GM23338 (cell line): ENCODE measurements at regions not wholly inside any gene's neighbourhood (a gene's known extent, or its start where the extent isn't known, plus 50 kb on each side); places are given as distances from the start of the nearest gene placed in this dataset.

ENCODE experiments used
- ATAC-seq: fragments of 200-7000 bp; cut with Tn5 transposase; 3 replicates; pipeline ENCODE4 v1.9.1; 2020
- DNase-seq: peaks from one replicate; pipeline ENCODE4 v3.0.0-alpha.2; 2015; ENCODE audit warnings: low spot score
- H2AFZ ChIP-seq: fragments of 200-600 bp; sonication (generic); 2 replicates; pipeline ENCODE4 v1.8.0; 2016; ENCODE audit warnings: antibody characterized with exemption, mild to moderate bottlenecking, moderate library complexity
- H3F3A ChIP-seq: fragments of 200-600 bp; sonication (generic); replicated peaks from 2 replicates; pipeline ENCODE4 v1.8.0; 2017; ENCODE audit warnings: antibody characterized with exemption, mixed run types, low read depth
- H3K27ac ChIP-seq: fragments of 200-600 bp; sonication (generic); 2 replicates; pipeline ENCODE4 v1.6.1; 2016; ENCODE audit warnings: low read depth
- H3K27me3 ChIP-seq: fragments of 200-600 bp; sonication (generic); 2 replicates; pipeline ENCODE4 v1.8.0; 2016; ENCODE audit warnings: mild to moderate bottlenecking, mixed run types, moderate library complexity; ENCODE audit not compliant: insufficient read depth
- H3K36me3 ChIP-seq: fragments of 200-600 bp; sonication (generic); 2 replicates; pipeline ENCODE4 v1.8.0; 2016; ENCODE audit warnings: mild to moderate bottlenecking; ENCODE audit not compliant: insufficient read depth
- H3K4me1 ChIP-seq: fragments of 200-600 bp; sonication (generic); 2 replicates; pipeline ENCODE4 v1.8.0; 2016; ENCODE audit warnings: mild to moderate bottlenecking, moderate library complexity; ENCODE audit not compliant: insufficient read depth
- H3K4me2 ChIP-seq: fragments of 200-600 bp; sonication (generic); 2 replicates; pipeline ENCODE4 v1.7.1; 2017; ENCODE audit warnings: mixed run types
- H3K4me3 ChIP-seq: fragments of 200-600 bp; sonication (generic); 2 replicates; pipeline ENCODE4 v1.6.1; 2016; ENCODE audit warnings: mixed run types
- H3K79me2 ChIP-seq: fragments of 200-600 bp; sonication (generic); replicated peaks from 2 replicates; pipeline ENCODE4 v1.8.0; 2017; ENCODE audit warnings: mild to moderate bottlenecking; ENCODE audit not compliant: insufficient read depth
- H3K9me2 ChIP-seq: fragments of 200-600 bp; sonication (generic); 2 replicates; pipeline ENCODE4 v1.8.0; 2017; ENCODE audit not compliant: insufficient read depth
- H4K20me1 ChIP-seq: fragments of 200-600 bp; sonication (generic); replicated peaks from 2 replicates; pipeline ENCODE4 v1.8.0; 2017; ENCODE audit warnings: mild to moderate bottlenecking; ENCODE audit not compliant: insufficient read depth
- H3K27ac Mint-ChIP-seq: 2 replicates; pipeline ENCODE4 v1.8.0; 2020; ENCODE audit warnings: inconsistent platforms, mild to moderate bottlenecking, moderate library complexity, mixed read lengths
- H3K27me3 Mint-ChIP-seq: 3 replicates; pipeline ENCODE4 v1.8.0; 2022; ENCODE audit warnings: low read depth, mild to moderate bottlenecking, moderate library complexity, mixed read lengths, inconsistent platforms; ENCODE audit not compliant: insufficient read depth, poor library complexity
- H3K36me3 Mint-ChIP-seq: 3 replicates; pipeline ENCODE4 v1.8.0; 2021; ENCODE audit warnings: low read depth, mild to moderate bottlenecking, inconsistent platforms, moderate library complexity, mixed read lengths
- H3K4me1 Mint-ChIP-seq: 3 replicates; pipeline ENCODE4 v1.8.0; 2020; ENCODE audit warnings: mild to moderate bottlenecking, inconsistent platforms, mixed read lengths
- H3K4me3 Mint-ChIP-seq: 3 replicates; pipeline ENCODE4 v1.8.0; 2021; ENCODE audit warnings: moderate library complexity, mild to moderate bottlenecking, inconsistent platforms, mixed read lengths
- H3K9me3 Mint-ChIP-seq: 3 replicates; pipeline ENCODE4 v1.8.0; 2020; ENCODE audit warnings: moderate library complexity, mild to moderate bottlenecking, inconsistent platforms, mixed read lengths
- REST ChIP-seq: IDR thresholded peaks from one replicate; pipeline ENCODE4 v1.6.1; 2018; ENCODE audit warnings: antibody characterized with exemption; ENCODE audit not compliant: unreplicated experiment
- STAT1 ChIP-seq: IDR thresholded peaks from one replicate; pipeline ENCODE4 v1.6.1; 2016; ENCODE audit warnings: antibody characterized with exemption; ENCODE audit not compliant: unreplicated experiment
- ZNF462 ChIP-seq: fragments of 250-450 bp; sonication (Bioruptor Pico); IDR thresholded peaks from 2 replicates; pipeline ENCODE4 v1.5.0; 2020; ENCODE audit warnings: mild to moderate bottlenecking, moderate library complexity

- Histone ChIP-seq H3K4me2 (no peak overlapping the region), H3K36me3 (no peaks in the 10 kb centered on the region), H3K27ac (no peak overlapping the region), H3K27me3 (no peaks in the 10 kb centered on the region), H3K9me2 (no peaks in the 10 kb centered on the region), H3K4me3 (no peak overlapping the region), H3K79me2 (no peaks in the 10 kb centered on the region), H3F3A (no peaks in the 10 kb centered on the region), H4K20me1 (no peaks in the 10 kb centered on the region), H2AFZ (no peak overlapping the region), H3K4me1 (no peaks in the 10 kb centered on the region)
- no peaks in the 10 kb centered on the region for H3K27me3 Mint-ChIP-seq
- ATAC-seq = no peak
- no peaks in the 10 kb centered on the region for H3K36me3 Mint-ChIP-seq
- H3K27ac Mint-ChIP-seq = no peak overlapping the region
- H3K9me3 Mint-ChIP-seq = no peaks in the 10 kb centered on the region; the same call in 2 of the 3 replicates
- H3K4me1 Mint-ChIP-seq = no peaks in the 10 kb centered on the region
- TF ChIP-seq STAT1 (no peak), ZNF462 (CRISPR knock-in tag) (no peak), REST (no peak)
- H3K4me3 Mint-ChIP-seq = no peak overlapping the region
- DNase-seq = no peak
Measured at GRCh38 chr12:58995666-58996363, 75.5 kb upstream of the LRIG3 start.
